Parathyroid adenoma (tissue), 2 donors: ENCODE measurements at regions not wholly inside any gene's neighbourhood (a gene's known extent, or its start where the extent isn't known, plus 50 kb on each side); places are given as distances from the start of the nearest gene placed in this dataset.

Experiments used
- H2AFZ ChIP-seq: fragments of 300-600 bp; sonication (generic); one replicate; pipeline ENCODE4 v1.7.0; 2017; ENCODE audit warnings: antibody characterized with exemption, mild to moderate bottlenecking
- H3K27ac ChIP-seq: fragments of 300-600 bp; sonication (generic); one replicate; pipeline ENCODE4 v1.7.0; 2017
- H3K27me3 ChIP-seq: fragments of 300-600 bp; sonication (generic); one replicate; pipeline ENCODE4 v1.7.0; 2017; ENCODE audit warnings: low read length; ENCODE audit not compliant: control insufficient read depth, insufficient read depth
- H3K36me3 ChIP-seq: fragments of 300-600 bp; sonication (generic); one replicate; pipeline ENCODE4 v1.7.0; 2017; ENCODE audit warnings: low read length; ENCODE audit not compliant: control insufficient read depth, insufficient read depth
- H3K4me1 ChIP-seq: fragments of 300-600 bp; sonication (generic); one replicate; pipeline ENCODE4 v1.7.0; 2017; ENCODE audit warnings: control low read depth
- H3K4me2 ChIP-seq: fragments of 300-600 bp; sonication (generic); one replicate; pipeline ENCODE4 v1.7.0; 2017; ENCODE audit warnings: low read length
- H3K4me3 ChIP-seq: fragments of 300-600 bp; sonication (generic); one replicate; pipeline ENCODE4 v1.7.0; 2017; ENCODE audit warnings: low read depth, low read length
- H3K79me2 ChIP-seq: fragments of 300-600 bp; sonication (generic); one replicate; pipeline ENCODE4 v1.7.0; 2017; ENCODE audit warnings: control low read depth
- H3K9ac ChIP-seq: fragments of 300-600 bp; sonication (generic); one replicate; pipeline ENCODE4 v1.7.0; 2017; ENCODE audit warnings: mild to moderate bottlenecking
- H3K9me3 ChIP-seq: fragments of 300-600 bp; sonication (generic); one replicate; pipeline ENCODE4 v1.7.0; 2017; ENCODE audit warnings: low read length; ENCODE audit not compliant: control insufficient read depth
- CTCF ChIP-seq: fragments of 300-600 bp; sonication (generic); IDR thresholded peaks from one replicate; pipeline ENCODE4 v1.7.0; 2017; ENCODE audit warnings: antibody characterized with exemption, mild to moderate bottlenecking
- donor health status: primary hyperparathyroidism.

GRCh38 chr4:137681081-137681480, 148.8 kb upstream of the PCDH18 start:
- no peaks in the 10 kb centered on the region for H3K79me2 ChIP-seq
- no peaks in the 10 kb centered on the region for H3K36me3 ChIP-seq
- H2AFZ ChIP-seq, result no peak overlapping the region
- no peaks in the 10 kb centered on the region for H3K9me3 ChIP-seq
- no peak overlapping the region for H3K27ac ChIP-seq
- H3K27me3 ChIP-seq, result no peaks in the 10 kb centered on the region
- H3K4me2 ChIP-seq, result no peak overlapping the region
- no peak for TF ChIP-seq CTCF
- no peak overlapping the region for H3K9ac ChIP-seq
- no peak overlapping the region for H3K4me3 ChIP-seq
- H3K4me1 ChIP-seq, result no peaks in the 10 kb centered on the region

- Histone ChIP-seq H3K4me3 (no peak overlapping the region), H3K27ac (no peak overlapping the region), H3K27me3 (no peaks in the 10 kb centered on the region), H3K9ac (no peak overlapping the region), H2AFZ (no peak overlapping the region), H3K4me2 (no peak overlapping the region), H3K36me3 (no peaks in the 10 kb centered on the region), H3K4me1 (no peaks in the 10 kb centered on the region), H3K79me2 (no peaks in the 10 kb centered on the region), H3K9me3 (no peaks in the 10 kb centered on the region)
- no peak for TF ChIP-seq CTCF
Observed at GRCh38 chr4:137678796-137679195, 146.5 kb upstream of the PCDH18 start.

GRCh38 chr4:137677863-137678262, 145.6 kb upstream of the PCDH18 start:
- Histone ChIP-seq H3K4me1 (no peaks in the 10 kb centered on the region), H3K9ac (no peak overlapping the region), H3K9me3 (no peaks in the 10 kb centered on the region), H3K27ac (no peak overlapping the region), H3K79me2 (no peaks in the 10 kb centered on the region), H2AFZ (no peak overlapping the region), H3K27me3 (no peaks in the 10 kb centered on the region), H3K36me3 (no peaks in the 10 kb centered on the region), H3K4me3 (no peak overlapping the region), H3K4me2 (no peak overlapping the region)
- TF ChIP-seq CTCF, result no peak

GRCh38 chr4:137676357-137676998, 144.2 kb upstream of the PCDH18 start:
- H3K27me3 ChIP-seq, result no peaks in the 10 kb centered on the region
- no peak for TF ChIP-seq CTCF

GRCh38 chr4:137674066-137674465, 141.8 kb upstream of the PCDH18 start:
- H3K4me1 ChIP-seq, result no peaks in the 10 kb centered on the region
- H3K4me3 ChIP-seq, result no peak overlapping the region
- H2AFZ ChIP-seq, result no peak overlapping the region
- H3K36me3 ChIP-seq, result no peaks in the 10 kb centered on the region
- no peak overlapping the region for H3K9ac ChIP-seq
- H3K27ac ChIP-seq, result no peak overlapping the region
- H3K9me3 ChIP-seq, result no peaks in the 10 kb centered on the region
- no peak overlapping the region for H3K4me2 ChIP-seq
- H3K27me3 ChIP-seq, result no peaks in the 10 kb centered on the region
- no peaks in the 10 kb centered on the region for H3K79me2 ChIP-seq
- no peak for TF ChIP-seq CTCF

More at GRCh38 chr4:137676357-137676998, 144.2 kb upstream of the PCDH18 start:
- Histone ChIP-seq H2AFZ (no peak overlapping the region), H3K27ac (no peak overlapping the region), H3K4me2 (no peak overlapping the region), H3K4me3 (no peak overlapping the region), H3K36me3 (no peaks in the 10 kb centered on the region), H3K4me1 (no peaks in the 10 kb centered on the region), H3K9ac (no peak overlapping the region), H3K9me3 (no peaks in the 10 kb centered on the region), H3K79me2 (no peaks in the 10 kb centered on the region)
